SKM-1 (cell line): ENCODE measurements at regions not wholly inside any gene's neighbourhood (a gene's known extent, or its start where the extent isn't known, plus 50 kb on each side); places are given as distances from the start of the nearest gene placed in this dataset.
"Not testable (repeated sequence)": the region's sequence is repeated elsewhere in the genome, so short reads cannot be mapped to it uniquely, and the experiment has no call there.

ENCODE experiments used
- DNase-seq: peaks from one replicate; lab custom pipeline; 2025; ENCODE audit not compliant: unreplicated experiment; lab: John Stamatoyannopoulos, UW

DNA sequence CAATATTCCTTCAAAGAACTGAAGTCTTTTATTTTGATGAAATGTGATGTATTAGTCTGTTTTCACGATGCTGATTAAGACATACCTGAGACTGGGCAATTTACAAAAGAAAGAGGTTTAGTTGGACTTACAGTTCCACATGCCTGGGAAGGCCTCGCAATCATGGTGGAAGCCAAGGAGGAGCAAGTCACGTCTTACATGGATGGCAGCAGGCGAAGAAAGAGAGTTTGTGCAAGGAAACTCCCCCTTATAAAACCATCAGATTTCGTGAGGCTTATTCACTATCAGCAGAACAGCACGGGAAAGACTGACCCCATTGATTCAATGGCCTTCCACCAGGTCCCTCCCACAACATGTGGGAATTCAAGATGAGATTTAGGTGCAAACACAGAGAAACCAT is 750.3 kb upstream of the KCND2 start:
- no peak for DNase-seq

GRCh38 chr7:119545118-119545517 is 727.9 kb upstream of the KCND2 start:
- DNase-seq, result no peak

DNA sequence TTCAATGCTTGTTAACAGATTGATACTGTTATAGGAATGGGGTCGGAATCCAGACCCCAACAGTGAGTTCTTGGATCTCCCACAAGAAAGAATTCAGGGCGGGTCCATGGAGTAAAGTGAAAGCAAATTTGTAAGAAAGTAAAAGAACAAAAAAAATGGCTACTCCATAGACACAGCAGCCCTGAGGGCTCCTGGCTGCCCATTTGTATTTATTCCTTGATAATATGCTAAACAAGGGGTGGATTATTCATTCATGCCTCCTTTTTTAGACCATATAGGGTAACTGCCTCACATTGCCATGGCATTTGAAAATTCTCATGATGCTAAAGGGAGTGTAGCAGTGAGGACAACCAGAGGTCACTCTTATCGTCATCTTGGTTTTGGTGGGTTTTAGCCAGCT is 717.2 kb upstream of the KCND2 start:
- DNase-seq, result no peak

GRCh38 chr7:119556436-119556835 is 716.5 kb upstream of the KCND2 start:
- DNase-seq, result no peak

DNA sequence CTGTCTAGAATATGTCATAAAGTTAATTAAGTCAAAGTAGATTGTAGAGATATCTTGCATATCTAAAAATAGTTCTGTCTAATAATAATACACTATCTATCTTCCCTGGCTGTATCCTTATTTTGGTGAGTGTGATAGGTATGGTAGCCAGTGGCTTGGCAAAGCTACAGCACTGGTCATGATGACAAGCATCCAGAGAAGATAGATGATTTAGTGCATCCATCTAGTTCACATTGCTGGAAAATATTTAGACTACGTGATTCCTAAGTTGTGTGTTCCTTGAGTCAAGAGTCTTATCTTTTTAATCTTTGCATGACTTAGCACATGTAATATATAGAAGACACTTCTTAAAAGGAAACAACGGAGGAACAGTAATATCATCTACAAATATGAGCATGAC is 711.2 kb upstream of the KCND2 start:
- no peak for DNase-seq

DNA sequence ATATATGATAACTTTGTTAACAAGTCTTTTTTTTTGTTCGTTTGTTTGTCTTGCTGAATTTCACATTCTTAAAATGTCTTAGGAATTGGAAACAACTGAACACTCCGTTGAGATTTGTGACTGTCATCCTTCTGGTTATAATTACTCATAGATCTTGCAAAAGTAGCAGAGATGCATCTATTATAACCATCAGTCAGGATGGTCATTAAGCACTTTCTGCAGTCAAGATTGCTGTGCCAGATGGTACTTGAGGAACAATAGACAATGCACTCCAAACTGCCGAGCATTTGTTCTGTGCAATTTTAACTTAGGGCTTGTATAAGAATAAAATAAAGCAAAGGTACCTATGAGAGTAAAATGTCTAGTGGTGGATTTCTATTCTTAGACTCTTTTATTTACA is 710.1 kb upstream of the KCND2 start:
- no peak for DNase-seq

DNA sequence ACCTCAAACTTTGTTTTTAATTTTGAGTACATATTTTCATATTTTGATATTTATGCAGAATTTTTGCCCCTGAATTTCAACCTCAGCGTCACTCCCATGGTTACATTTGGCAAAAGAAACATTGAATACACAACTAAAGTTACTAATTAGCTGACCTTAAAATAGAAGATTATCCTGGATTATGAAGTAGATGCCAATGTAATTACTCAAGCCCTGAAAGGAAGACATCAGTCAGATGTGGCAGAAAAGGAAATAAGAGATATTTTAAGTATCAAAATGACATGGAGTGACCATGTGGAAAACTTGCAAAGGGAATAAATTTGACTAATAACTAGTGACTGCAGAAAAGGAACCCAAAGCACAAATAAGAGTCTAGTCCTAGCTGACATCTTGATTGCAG is 701.3 kb upstream of the KCND2 start:
- no peak for DNase-seq

GRCh38 chr7:119572132-119572531 is 700.8 kb upstream of the KCND2 start:
- no peak for DNase-seq

- no peak for DNase-seq
Observed at GRCh38 chr7:119572541-119572940, 700.4 kb upstream of the KCND2 start.

GRCh38 chr7:119578116-119578515 is 694.9 kb upstream of the KCND2 start:
- DNase-seq, result no peak

GRCh38 chr7:119594956-119595355 is 678.0 kb upstream of the KCND2 start:
- no peak for DNase-seq

GRCh38 chr7:119596651-119597050 is 676.3 kb upstream of the KCND2 start:
- DNase-seq, result no peak

DNA sequence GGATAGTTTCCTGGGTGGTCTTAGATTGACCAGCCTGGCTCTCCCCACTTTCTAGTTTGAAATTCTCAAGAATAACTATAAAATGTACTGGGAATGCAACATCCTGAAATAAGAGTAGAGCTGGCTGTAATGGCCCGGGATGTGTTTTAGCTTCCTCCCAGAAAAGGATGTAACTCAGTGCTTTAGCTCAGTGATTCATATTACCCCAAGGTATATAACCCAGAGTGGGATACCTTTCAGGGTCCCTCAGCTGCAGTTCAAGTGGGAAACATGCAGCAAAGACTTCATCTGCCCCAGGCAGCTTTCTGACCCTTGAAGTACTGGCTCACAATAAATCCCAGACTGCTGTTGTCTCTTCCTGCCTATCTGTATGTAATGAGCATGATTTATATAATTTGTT is 666.7 kb upstream of the KCND2 start:
- DNase-seq, result no peak

GRCh38 chr7:119620769-119621168 is 652.2 kb upstream of the KCND2 start:
- no peak for DNase-seq

DNA sequence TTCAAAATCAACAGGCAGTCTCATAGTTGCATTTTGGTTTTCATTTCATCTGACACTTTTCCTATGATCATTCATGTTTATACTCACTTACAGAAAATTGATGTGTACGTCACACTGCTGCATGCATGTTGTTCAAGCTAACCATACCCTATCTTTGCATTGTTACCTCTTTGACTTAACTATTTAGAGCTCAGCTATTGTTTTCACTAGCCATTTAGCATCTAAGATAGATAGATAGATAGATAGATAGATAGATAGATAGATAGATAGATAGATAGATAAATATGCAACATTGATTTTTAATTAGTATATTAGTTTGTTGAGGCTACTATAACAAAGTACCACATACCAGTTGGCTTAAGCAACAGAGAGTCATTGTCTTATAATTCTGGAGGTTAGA is 649.5 kb upstream of the KCND2 start:
- no peak for DNase-seq

DNA sequence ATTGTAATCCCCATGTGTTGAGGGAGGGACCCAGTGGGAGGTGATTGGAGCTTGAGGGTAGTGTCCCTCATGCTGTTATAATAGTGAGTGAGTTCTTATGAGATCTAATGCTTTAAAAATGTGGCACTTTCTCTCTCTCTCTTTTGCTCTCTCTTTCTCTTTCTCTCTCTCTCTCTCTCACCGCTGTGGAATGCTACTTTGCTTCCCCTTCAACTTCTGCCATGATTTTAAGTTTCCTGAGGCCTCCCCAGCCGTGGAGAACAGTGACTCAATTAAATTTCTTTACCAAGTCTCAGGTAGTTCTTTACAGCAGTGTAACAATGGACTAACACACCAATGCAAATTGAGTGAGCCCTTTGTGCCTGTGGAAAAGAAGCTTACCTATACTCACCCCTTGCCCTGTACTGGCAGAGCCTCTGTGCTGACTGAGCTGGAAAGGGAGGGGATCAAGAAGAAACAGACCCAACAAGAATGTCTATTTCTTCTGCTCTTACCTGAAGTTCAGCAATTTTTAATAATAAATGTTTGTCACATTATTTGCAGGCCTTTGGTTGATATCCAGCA is 642.5 kb upstream of the KCND2 start:
- no peak for DNase-seq

GRCh38 chr7:119633812-119634211 is 639.2 kb upstream of the KCND2 start:
- not testable (repeated sequence) for DNase-seq

GRCh38 chr7:119640326-119640725 is 632.6 kb upstream of the KCND2 start:
- DNase-seq, result no peak

GRCh38 chr7:119640861-119641260 is 632.1 kb upstream of the KCND2 start:
- DNase-seq, result no peak

- DNase-seq, result no peak
Observed at GRCh38 chr7:119643558-119643957, 629.4 kb upstream of the KCND2 start.

GRCh38 chr7:119647286-119647685 is 625.7 kb upstream of the KCND2 start:
- DNase-seq, result no peak

DNA sequence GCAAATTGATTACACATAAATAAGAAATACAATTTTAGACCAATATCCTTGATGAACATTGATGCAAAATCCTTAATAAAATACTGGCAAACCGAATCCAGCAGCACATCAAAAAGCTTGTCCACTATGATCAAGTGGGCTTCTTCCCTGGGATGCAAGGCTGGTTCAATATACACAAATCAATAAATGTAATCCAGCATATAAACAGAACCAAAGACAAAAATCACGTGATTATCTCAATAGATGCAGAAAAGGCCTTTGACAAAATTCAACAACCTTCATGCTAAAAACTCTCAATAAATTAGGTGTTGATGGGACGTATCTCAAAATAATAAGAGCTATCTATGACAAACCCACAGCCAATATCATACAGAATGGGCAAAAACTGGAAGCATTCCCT is 624.2 kb upstream of the KCND2 start:
- DNase-seq, result not testable (repeated sequence)

DNA sequence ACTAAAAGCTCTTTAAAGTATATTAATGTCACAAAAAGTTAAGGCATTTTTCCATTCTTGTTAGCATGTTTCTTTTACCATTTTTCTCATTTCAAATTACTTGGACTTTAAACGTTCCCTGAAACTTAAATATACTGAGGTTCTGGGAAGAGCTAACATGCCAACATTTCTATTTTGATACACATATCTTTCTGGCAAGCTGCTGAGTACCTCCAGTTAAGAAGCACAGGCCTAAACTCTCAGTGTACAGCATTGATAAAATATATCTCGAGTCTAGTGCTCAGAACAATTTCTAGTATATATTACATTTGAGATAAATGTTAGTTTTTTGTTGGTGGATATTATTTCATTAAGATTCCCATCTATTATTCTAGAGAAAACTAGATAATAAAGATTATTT is 612.9 kb upstream of the KCND2 start:
- no peak for DNase-seq

GRCh38 chr7:119664601-119665000 is 608.4 kb upstream of the KCND2 start:
- DNase-seq, result no peak
